PC-3 (cell line): ENCODE measurements at regions not wholly inside any gene's neighbourhood (a gene's known extent, or its start where the extent isn't known, plus 50 kb on each side); places are given as distances from the start of the nearest gene placed in this dataset.

Experiments used
- EZH2 ChIP-seq: fragments of 300-600 bp; sonication (generic); IDR thresholded peaks from one replicate; pipeline ENCODE4 v1.6.1; 2017; ENCODE audit warnings: antibody characterized with exemption, mild to moderate bottlenecking, low read length; ENCODE audit not compliant: unreplicated experiment
- TF ChIP-seq, protein P1 (sequence below): fragments of 300-600 bp; sonication (generic); conservative IDR thresholded peaks from 2 replicates; pipeline ENCODE4 v1.5.1; 2017; ENCODE audit warnings: antibody characterized with exemption, low read depth, mild to moderate bottlenecking, low read length

DNA sequence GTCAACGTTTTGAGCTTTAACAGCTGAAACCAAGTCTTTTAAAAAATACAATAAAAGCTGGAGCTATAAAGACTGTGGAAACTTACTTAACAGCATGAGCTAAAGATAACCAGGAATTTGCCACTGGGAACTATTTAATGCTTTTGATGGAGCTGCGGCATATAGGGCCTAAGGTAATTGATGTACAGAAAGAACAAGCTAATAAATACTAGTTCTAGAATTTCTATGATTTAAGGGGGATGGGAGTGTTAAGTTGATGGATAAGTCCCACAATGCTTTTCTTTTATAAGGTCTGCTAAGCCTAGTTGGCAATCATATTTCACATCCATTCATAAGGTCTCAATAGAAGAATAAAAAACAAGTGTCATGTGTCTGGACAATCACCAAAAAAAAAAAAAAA lies 334.0 kb upstream of the DMAC1 start:
- TF ChIP-seq, protein P1, sequence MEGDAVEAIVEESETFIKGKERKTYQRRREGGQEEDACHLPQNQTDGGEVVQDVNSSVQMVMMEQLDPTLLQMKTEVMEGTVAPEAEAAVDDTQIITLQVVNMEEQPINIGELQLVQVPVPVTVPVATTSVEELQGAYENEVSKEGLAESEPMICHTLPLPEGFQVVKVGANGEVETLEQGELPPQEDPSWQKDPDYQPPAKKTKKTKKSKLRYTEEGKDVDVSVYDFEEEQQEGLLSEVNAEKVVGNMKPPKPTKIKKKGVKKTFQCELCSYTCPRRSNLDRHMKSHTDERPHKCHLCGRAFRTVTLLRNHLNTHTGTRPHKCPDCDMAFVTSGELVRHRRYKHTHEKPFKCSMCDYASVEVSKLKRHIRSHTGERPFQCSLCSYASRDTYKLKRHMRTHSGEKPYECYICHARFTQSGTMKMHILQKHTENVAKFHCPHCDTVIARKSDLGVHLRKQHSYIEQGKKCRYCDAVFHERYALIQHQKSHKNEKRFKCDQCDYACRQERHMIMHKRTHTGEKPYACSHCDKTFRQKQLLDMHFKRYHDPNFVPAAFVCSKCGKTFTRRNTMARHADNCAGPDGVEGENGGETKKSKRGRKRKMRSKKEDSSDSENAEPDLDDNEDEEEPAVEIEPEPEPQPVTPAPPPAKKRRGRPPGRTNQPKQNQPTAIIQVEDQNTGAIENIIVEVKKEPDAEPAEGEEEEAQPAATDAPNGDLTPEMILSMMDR = no peak
- no peak for TF ChIP-seq EZH2
